Sigmoid colon (tissue), 4 donors: ENCODE measurements at regions not wholly inside any gene's neighbourhood (a gene's known extent, or its start where the extent isn't known, plus 50 kb on each side); places are given as distances from the start of the nearest gene placed in this dataset.

ENCODE experiments used
- CTCF ChIP-seq, 4 experiments: fragments of 450-650 bp in 3 of 4; fragments of 200-600 bp in 1 of 4; IDR thresholded peaks; one replicate each; pipeline ENCODE4 v1.5.1; 2016 to 2019; ENCODE audit warnings: antibody characterized with exemption in 4 of 4, mild to moderate bottlenecking in 3 of 4, moderate library complexity in 2 of 4
- EP300 ChIP-seq, 4 donors: sonication (generic); formaldehyde crosslinking; IDR thresholded peaks; one replicate each; pipeline ENCODE4 v1.6.1; 2017; ENCODE audit warnings: antibody characterized with exemption in 4 of 4
- POLR2A ChIP-seq, 2 donors: fragments of 450-650 bp; IDR thresholded peaks; one replicate each; pipeline ENCODE4 v1.6.1; 2016; ENCODE audit warnings: antibody characterized with exemption in 2 of 2, mild to moderate bottlenecking in 2 of 2, moderate library complexity in 2 of 2

GRCh38 chr6:56347526-56347925 lies 100.1 kb upstream of the COL21A1 start:
- TF ChIP-seq EP300 (IDR thresholded peaks at IDR 0.05) (no peak), CTCF (IDR thresholded peaks at IDR 0.05) (no peak), POLR2A (IDR thresholded peaks at IDR 0.05) (no peak)
